Mesenchymal stem cell (in vitro differentiated cells and primary cell): ENCODE measurements at regions not wholly inside any gene's neighbourhood (a gene's known extent, or its start where the extent isn't known, plus 50 kb on each side); places are given as distances from the start of the nearest gene placed in this dataset.

ENCODE experiments used
- DNase-seq: peaks from one replicate; pipeline ENCODE4 v3.0.0-alpha.2; 2013
- H2AFZ ChIP-seq: one replicate; pipeline ENCODE4 v1.6.1; 2013; ENCODE audit warnings: low read depth, mild to moderate bottlenecking, control low read depth, inconsistent platforms, low read length, moderate library complexity
- H2AK5ac ChIP-seq: 2 replicates; pipeline ENCODE4 v1.6.1; 2013; ENCODE audit warnings: low read length, moderate library complexity, mild to moderate bottlenecking, inconsistent platforms; ENCODE audit not compliant: severe bottlenecking
- H2BK120ac ChIP-seq: one replicate; pipeline ENCODE4 v1.6.1; 2013; ENCODE audit warnings: low read depth, mild to moderate bottlenecking, inconsistent platforms, low read length, moderate library complexity
- H2BK12ac ChIP-seq, 2 experiments: one replicate each; pipeline ENCODE4 v1.6.1; 2013; ENCODE audit warnings: inconsistent platforms in 2 of 2, low read length in 2 of 2, mild to moderate bottlenecking in 2 of 2, moderate library complexity in 2 of 2, control low read depth in 1 of 2
- H2BK15ac ChIP-seq: one replicate; pipeline ENCODE4 v1.6.1; 2013; ENCODE audit warnings: mild to moderate bottlenecking, low read depth, inconsistent platforms; ENCODE audit not compliant: poor library complexity, severe bottlenecking
- H2BK5ac ChIP-seq: 2 replicates; pipeline ENCODE4 v1.6.1; 2013; ENCODE audit warnings: low read depth, mild to moderate bottlenecking, low read length, control low read depth, inconsistent platforms; ENCODE audit not compliant: poor library complexity, severe bottlenecking
- H3K14ac ChIP-seq, 2 experiments: one replicate each; pipeline ENCODE4 v1.6.1; 2013; ENCODE audit warnings: inconsistent platforms in 2 of 2, low read length in 2 of 2, control low read depth in 1 of 2, mild to moderate bottlenecking in 1 of 2, moderate library complexity in 1 of 2
- H3K18ac ChIP-seq, 2 experiments: one replicate each; pipeline ENCODE4 v1.6.1; 2013; ENCODE audit warnings: inconsistent platforms in 2 of 2, low read length in 2 of 2, control low read depth in 1 of 2, low read depth in 1 of 2, mild to moderate bottlenecking in 1 of 2
- H3K23ac ChIP-seq, 2 experiments: one replicate each; pipeline ENCODE4 v1.6.1; 2013; ENCODE audit warnings: inconsistent platforms in 2 of 2, low read length in 2 of 2, mild to moderate bottlenecking in 2 of 2, moderate library complexity in 2 of 2, control low read depth in 1 of 2
- H3K27ac ChIP-seq: 2 replicates; pipeline ENCODE4 v1.5.1; 2013; ENCODE audit warnings: mild to moderate bottlenecking, moderate library complexity, low read length, control low read depth, inconsistent platforms; ENCODE audit not compliant: poor library complexity, severe bottlenecking
- H3K27me3 ChIP-seq, 2 experiments: 2 replicates each; pipeline versions ENCODE4 v1.6.1 to v1.7.0; 2013; ENCODE audit warnings: low read length in 2 of 2, mild to moderate bottlenecking in 2 of 2, moderate library complexity in 2 of 2, control low read depth in 1 of 2, inconsistent platforms in 1 of 2; ENCODE audit not compliant: control insufficient read depth in 1 of 2, insufficient read depth in 1 of 2
- H3K36me3 ChIP-seq, 2 experiments: 2 replicates each; pipeline versions ENCODE4 v1.6.1 to v1.7.0; 2013; ENCODE audit warnings: low read length in 2 of 2, control low read depth in 1 of 2, inconsistent platforms in 1 of 2, low read depth in 1 of 2, mild to moderate bottlenecking in 1 of 2; ENCODE audit not compliant: insufficient read depth in 2 of 2, control insufficient read depth in 1 of 2
- H3K4ac ChIP-seq, 2 experiments: one replicate each; pipeline ENCODE4 v1.6.1; 2013; ENCODE audit warnings: inconsistent platforms in 2 of 2, low read length in 2 of 2, mild to moderate bottlenecking in 2 of 2, moderate library complexity in 2 of 2, control low read depth in 1 of 2, low read depth in 1 of 2
- H3K4me1 ChIP-seq: 2 replicates; pipeline ENCODE4 v1.6.1; 2013; ENCODE audit warnings: low read depth, low read length, control low read depth; ENCODE audit not compliant: control insufficient read depth, insufficient read depth
- H3K4me2 ChIP-seq: 2 replicates; pipeline ENCODE4 v1.6.1; 2013; ENCODE audit warnings: low read length, mild to moderate bottlenecking, inconsistent platforms; ENCODE audit not compliant: poor library complexity, severe bottlenecking
- H3K4me3 ChIP-seq, 2 experiments: 2 replicates each; pipeline versions ENCODE4 v1.5.1 to v1.7.0; 2013; ENCODE audit warnings: low read length in 2 of 2, mild to moderate bottlenecking in 2 of 2, control low read depth in 1 of 2, low read depth in 1 of 2; ENCODE audit not compliant: insufficient read depth in 1 of 2
- H3K79me1 ChIP-seq: replicated peaks from 2 replicates; pipeline ENCODE4 v1.6.1; 2013; ENCODE audit warnings: mild to moderate bottlenecking, control low read depth, low read length, inconsistent platforms; ENCODE audit not compliant: poor library complexity, severe bottlenecking
- H3K9ac ChIP-seq: 2 replicates; pipeline ENCODE4 v1.7.0; 2013; ENCODE audit warnings: mild to moderate bottlenecking, low read length, moderate library complexity
- H3K9me3 ChIP-seq: 2 replicates; pipeline ENCODE4 v1.7.0; 2013; ENCODE audit warnings: mild to moderate bottlenecking, low read length; ENCODE audit not compliant: control insufficient read depth
- H4K8ac ChIP-seq: one replicate; pipeline ENCODE4 v1.6.1; 2013; ENCODE audit warnings: inconsistent platforms, mild to moderate bottlenecking, low read length, moderate library complexity
- H4K91ac ChIP-seq: one replicate; pipeline ENCODE4 v1.6.1; 2013; ENCODE audit warnings: mild to moderate bottlenecking, low read length, inconsistent platforms
- WGBS: methylation state at CpG from one replicate; pipeline ENCODE4 v1.1.7; 2013; ENCODE audit warnings: mixed read lengths; 5-methylcytosine and 5-hydroxymethylcytosine counted together

- DNase-seq: no peak
- no peaks in the 10 kb centered on the region for H3K27me3 ChIP-seq
- no peak overlapping the region for H4K8ac ChIP-seq
- H2BK15ac ChIP-seq: no peak overlapping the region
- H2BK5ac ChIP-seq: no peak overlapping the region
- H2AK5ac ChIP-seq: no peak overlapping the region
- no peak overlapping the region for H3K4ac ChIP-seq
- 76% methylated on average over 4 of the region's 4 CpGs for WGBS
- no peaks in the 10 kb centered on the region for H3K4me1 ChIP-seq
- H3K9me3 ChIP-seq: no peaks in the 10 kb centered on the region
- H4K91ac ChIP-seq: no peak overlapping the region
- H3K4me3 ChIP-seq: no peak overlapping the region
- H3K27ac ChIP-seq: no peak overlapping the region
- no peak overlapping the region for H3K23ac ChIP-seq
- H3K14ac ChIP-seq: no peak overlapping the region
- H2AFZ ChIP-seq: no peak overlapping the region
- peak overlapping the region; percentile 2 for H3K9ac ChIP-seq
- H3K18ac ChIP-seq: no peak overlapping the region
- H3K36me3 ChIP-seq: no peaks in the 10 kb centered on the region
- H2BK120ac ChIP-seq: no peak overlapping the region
- H3K79me1 ChIP-seq: no peaks in the 10 kb centered on the region
- H2BK12ac ChIP-seq: no peak overlapping the region
- H3K4me2 ChIP-seq: no peak overlapping the region
Measured at GRCh38 chr3:36227980-36228379, 152.3 kb upstream of the STAC start.

GRCh38 chr3:36229496-36229895 is 150.8 kb upstream of the STAC start:
- Histone ChIP-seq H3K4me3 (no peak overlapping the region), H4K8ac (no peak overlapping the region), H3K18ac (no peak overlapping the region), H3K14ac (no peak overlapping the region), H3K9me3 (no peaks in the 10 kb centered on the region), H3K79me1 (no peaks in the 10 kb centered on the region), H3K9ac (no peak overlapping the region), H3K23ac (no peak overlapping the region), H2BK120ac (no peak overlapping the region), H3K4me2 (no peak overlapping the region), H2AFZ (no peak overlapping the region), H3K4ac (no peak overlapping the region), H3K27me3 (no peaks in the 10 kb centered on the region), H4K91ac (no peak overlapping the region), H2BK15ac (no peak overlapping the region), H3K36me3 (no peaks in the 10 kb centered on the region), H3K27ac (no peak overlapping the region), H2BK5ac (no peak overlapping the region), H3K4me1 (no peaks in the 10 kb centered on the region), H2BK12ac (no peak overlapping the region), H2AK5ac (no peak overlapping the region)
- WGBS: 91% methylated on average over 1 of the region's 1 CpG
- no peak for DNase-seq

- no peak for DNase-seq
- Histone ChIP-seq H3K27ac (no peak overlapping the region), H3K4me3 (no peak overlapping the region)
Measured at GRCh38 chr3:36232797-36233489, 147.4 kb upstream of the STAC start.

GRCh38 chr3:36244728-36245127 is 135.6 kb upstream of the STAC start:
- Histone ChIP-seq H3K23ac (no peak overlapping the region), H3K4me1 (peaks cover 3% of the 10 kb centered on the region), H2BK120ac (no peak overlapping the region), H3K4ac (no peak overlapping the region), H3K79me1 (no peaks in the 10 kb centered on the region), H2AFZ (no peak overlapping the region), H3K14ac (no peak overlapping the region), H4K91ac (no peak overlapping the region), H2BK5ac (no peak overlapping the region), H3K18ac (no peak overlapping the region), H3K27ac (no peak overlapping the region), H3K27me3 (no peaks in the 10 kb centered on the region), H2BK12ac (no peak overlapping the region), H3K36me3 (no peaks in the 10 kb centered on the region), H3K9ac (no peak overlapping the region), H4K8ac (no peak overlapping the region), H3K9me3 (no peaks in the 10 kb centered on the region), H3K4me2 (no peak overlapping the region), H3K4me3 (no peak overlapping the region), H2BK15ac (no peak overlapping the region), H2AK5ac (no peak overlapping the region)
- no peak for DNase-seq
- WGBS: no CpG with 5 or more reads among the region's 1 CpG

More at GRCh38 chr3:36232797-36233489, 147.4 kb upstream of the STAC start:
- Histone ChIP-seq H3K4me2 (no peak overlapping the region), H3K14ac (no peak overlapping the region), H2BK120ac (no peak overlapping the region), H3K27me3 (no peaks in the 10 kb centered on the region), H3K9me3 (peaks cover 2% of the 10 kb centered on the region), H3K79me1 (no peaks in the 10 kb centered on the region), H3K18ac (no peak overlapping the region), H4K91ac (no peak overlapping the region), H3K9ac (no peak overlapping the region), H2BK5ac (no peak overlapping the region), H2BK12ac (no peak overlapping the region), H2AFZ (no peak overlapping the region), H3K23ac (no peak overlapping the region), H3K36me3 (no peaks in the 10 kb centered on the region), H2AK5ac (no peak overlapping the region), H2BK15ac (no peak overlapping the region), H3K4me1 (no peaks in the 10 kb centered on the region), H4K8ac (no peak overlapping the region), H3K4ac (no peak overlapping the region)
